GM12878 (cell line): ENCODE measurements at regions not wholly inside any gene's neighbourhood (a gene's known extent, or its start where the extent isn't known, plus 50 kb on each side); places are given as distances from the start of the nearest gene placed in this dataset.

ENCODE experiments used
- ATAC-seq: fragments of 200-7000 bp; cut with Tn5 transposase; 3 replicates; pipeline ENCODE4 v1.9.1; 2020; ENCODE audit warnings: mild to moderate bottlenecking, moderate library complexity
- BruUV-seq: library from RNA; stranded (reverse); fragments of 400-500 nt; replicated peaks from 2 replicates; lab custom pipeline; 2021; lab: Mats Ljungman, UMichigan
- CTCF ChIA-PET: fragments of 300-600 bp; sonication (Branson Sonifier 250); formaldehyde crosslinking; extraction: SDS; loops from one replicate; lab custom pipeline; 2021; ENCODE audit warnings: inconsistent platforms; lab: Yijun Ruan, JAX
- POLR2A ChIA-PET: fragments of 350-600 bp; formaldehyde crosslinking; extraction: SDS; loops from one replicate; lab custom pipeline; 2021; ENCODE audit warnings: inconsistent platforms; lab: Charles Lee
- RAD21 ChIA-PET: fragments of 300-600 bp; sonication (Branson Sonifier 250); formaldehyde crosslinking; loops from one replicate; lab custom pipeline; 2023; ENCODE audit warnings: antibody characterized with exemption; ENCODE audit not compliant: unreplicated experiment; lab: Charles Lee
- SMC1A ChIA-PET: fragments of 300-600 bp; sonication (Branson Sonifier 250); formaldehyde crosslinking; loops from one replicate; lab custom pipeline; 2023; ENCODE audit not compliant: unreplicated experiment, uncharacterized antibody; lab: Charles Lee
- DNase-seq: peaks from one replicate; pipeline ENCODE4 v3.0.0-alpha.2; 2011; ENCODE audit warnings: low read depth, low spot score
- FAIRE-seq: peaks from 3 replicates; lab custom pipeline; 2011; peaks lifted over from hg19 to GRCh38; lab: Jason Lieb, UNC
- H2AFZ ChIP-seq: 2 replicates; pipeline ENCODE4 v1.6.0; 2011; ENCODE audit warnings: low read depth, low read length, control low read depth; ENCODE audit not compliant: control insufficient read depth
- H3K27ac ChIP-seq: 2 replicates; pipeline ENCODE4 v1.5.1; 2011; ENCODE audit warnings: control low read depth; ENCODE audit not compliant: control insufficient read depth, insufficient read depth
- H3K27me3 ChIP-seq, 2 experiments: replicated peaks in 1 of 2; 2 replicates each; pipeline versions ENCODE4 v1.6.0 to v1.6.1; 2011; ENCODE audit warnings: low read length in 1 of 2; ENCODE audit not compliant: control insufficient read depth in 2 of 2, insufficient read depth in 2 of 2
- H3K36me3 ChIP-seq, 2 experiments: 2 replicates each; pipeline ENCODE4 v1.5.1; 2011; ENCODE audit warnings: low read length in 1 of 2; ENCODE audit not compliant: control insufficient read depth in 2 of 2, insufficient read depth in 2 of 2
- H3K4me1 ChIP-seq: 2 replicates; pipeline ENCODE4 v1.6.1; 2011; ENCODE audit warnings: mild to moderate bottlenecking, low read length, moderate library complexity, mixed read lengths; ENCODE audit not compliant: control insufficient read depth, insufficient read depth
- H3K4me2 ChIP-seq: 2 replicates; pipeline ENCODE4 v1.6.0; 2011; ENCODE audit warnings: control low read depth; ENCODE audit not compliant: control insufficient read depth, insufficient read depth
- H3K4me3 ChIP-seq: fragments of 200-600 bp; sonication (generic); 2 replicates; pipeline ENCODE4 v1.5.1; 2016
- H3K79me2 ChIP-seq: 2 replicates; pipeline ENCODE4 v1.6.0; 2011; ENCODE audit warnings: low read length; ENCODE audit not compliant: control insufficient read depth, insufficient read depth
- H3K9ac ChIP-seq: 2 replicates; pipeline ENCODE4 v1.8.0; 2011; ENCODE audit warnings: low read length, control low read depth, mixed read lengths; ENCODE audit not compliant: control insufficient read depth, insufficient read depth
- H3K9me3 ChIP-seq: replicated peaks from 3 replicates; pipeline ENCODE4 v1.5.1; 2011; ENCODE audit warnings: mild to moderate bottlenecking, low read length; ENCODE audit not compliant: control insufficient read depth, insufficient read depth
- H4K20me1 ChIP-seq: 2 replicates; pipeline ENCODE4 v1.6.0; 2011; ENCODE audit not compliant: control insufficient read depth, insufficient read depth
- BHLHE40 ChIP-seq, 2 experiments: fragments of 450-650 bp in 1 of 2; IDR thresholded peaks; 2 replicates each; pipeline ENCODE4 v1.6.1; 2011 to 2017; ENCODE audit warnings: low read depth in 2 of 2, borderline replicate concordance in 1 of 2, improper control_type of control experiment in 1 of 2, low read length in 1 of 2, mild to moderate bottlenecking in 1 of 2
- CBX3 ChIP-seq: fragments of 200-600 bp; sonication (generic); IDR thresholded peaks from 2 replicates; pipeline ENCODE4 v1.6.1; 2016; ENCODE audit warnings: low read depth, borderline replicate concordance
- CEBPB ChIP-seq, 2 experiments: fragments of 150-350 bp in 1 of 2; IDR thresholded peaks; 2 replicates each; pipeline ENCODE4 v1.6.1; 2012 to 2014; ENCODE audit warnings: low read depth in 2 of 2, low read length in 2 of 2, borderline replicate concordance in 1 of 2, inconsistent platforms in 1 of 2
- CHD2 ChIP-seq: IDR thresholded peaks from 2 replicates; pipeline ENCODE4 v1.6.1; 2011; ENCODE audit warnings: low read depth, low read length, improper control_type of control experiment, borderline replicate concordance
- FOXK2 ChIP-seq: fragments of 450-650 bp; IDR thresholded peaks from 2 replicates; pipeline ENCODE4 v1.6.1; 2017; ENCODE audit warnings: mild to moderate bottlenecking, moderate library complexity
- GATAD2B ChIP-seq: fragments of 450-650 bp; conservative IDR thresholded peaks from 2 replicates; pipeline ENCODE4 v1.6.1; 2017; ENCODE audit warnings: low read depth, mild to moderate bottlenecking, moderate library complexity
- MTA2 ChIP-seq: fragments of 450-650 bp; IDR thresholded peaks from 2 replicates; pipeline ENCODE4 v1.6.1; 2016; ENCODE audit warnings: low read depth, mild to moderate bottlenecking, moderate library complexity
- WGBS: methylation state at CpG from one replicate; pipeline ENCODE4 v1.1.6; 2016; ENCODE audit warnings: low lambda C conversion rate; ENCODE audit not compliant: insufficient replicate concordance, insufficient coverage; ENCODE audit errors: missing lambda C conversion rate; 5-methylcytosine and 5-hydroxymethylcytosine counted together
- in situ Hi-C: fragments of 300-500 bp; cut with MboI; formaldehyde crosslinking; loops from 9 replicates; pipeline ENCODE4 v1.14.3; 2018; ENCODE audit warnings: mixed read lengths
- intact Hi-C: fragments of 100-400 bp; cut with micrococcal nuclease; formaldehyde crosslinking; loops from one replicate; pipeline ENCODE4 v1.14.2; 2022; ENCODE audit not compliant: unreplicated experiment
- TF ChIP-seq, protein P1 (sequence below): fragments of 450-650 bp; formaldehyde crosslinking; IDR thresholded peaks from 2 replicates; pipeline ENCODE4 v1.4.0; 2020; ENCODE audit warnings: mild to moderate bottlenecking, moderate library complexity
- TF ChIP-seq, protein P2 (sequence below): fragments of 450-650 bp; IDR thresholded peaks from 2 replicates; pipeline ENCODE4 v1.6.1; 2017; ENCODE audit warnings: mild to moderate bottlenecking, moderate library complexity
- TF ChIP-seq, protein P3 (sequence below): fragments of 450-650 bp; IDR thresholded peaks from 2 replicates; pipeline ENCODE4 v1.6.1; 2017; ENCODE audit warnings: antibody characterized with exemption, mild to moderate bottlenecking, moderate library complexity
- TF ChIP-seq, protein P4 (sequence below): fragments of 450-650 bp; conservative IDR thresholded peaks from 2 replicates; pipeline ENCODE4 v1.6.1; 2017; ENCODE audit warnings: mild to moderate bottlenecking, moderate library complexity

DNA sequence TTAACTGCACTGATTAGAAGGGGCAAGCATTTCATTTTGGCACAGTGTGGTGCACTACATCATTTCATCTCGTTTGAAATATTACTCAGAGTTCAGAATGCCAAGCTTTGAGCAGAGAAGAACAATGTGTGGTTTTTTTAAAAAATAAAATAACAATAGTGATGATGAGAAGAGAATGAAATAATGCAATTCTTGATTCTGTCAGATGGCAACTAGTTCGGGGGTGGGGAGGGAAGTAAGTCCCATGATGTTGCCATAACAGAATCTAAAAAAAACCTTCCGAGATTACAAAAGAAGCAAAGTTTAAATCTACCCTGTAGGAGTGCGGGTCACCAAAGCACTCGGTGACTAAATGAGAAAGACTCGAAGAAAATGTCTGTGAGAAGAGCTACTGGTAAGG lies 490.4 kb downstream of the NR4A2 start:
- H3K9me3 ChIP-seq = no peaks in the 10 kb centered on the region
- intact Hi-C loops = no loop called here
- ChIA-PET CTCF (no interaction called here), POLR2A (no interaction called here), RAD21 (interaction anchor here (1.3 kb wide), 1 partner anchor 65 kb away, joined by 3 read pairs; no protein-coding TSS in a partner anchor), SMC1A (interaction anchor here (0.7 to 1.8 kb wide), 4 partner anchors 8 to 1045 kb away, joined by 3 to 5 read pairs (median 4); no protein-coding TSS in a partner anchor)
- H3K9ac ChIP-seq = no peak overlapping the region
- BruUV-seq = no TSS peak
- no peak overlapping the region for H2AFZ ChIP-seq
- no peak overlapping the region for H3K27ac ChIP-seq
- H3K27me3 ChIP-seq = no peaks in the 10 kb centered on the region; a peak in 1 of 4 replicates
- no peak for DNase-seq
- H3K36me3 ChIP-seq = no peaks in the 10 kb centered on the region
- no peak for ATAC-seq
- in situ Hi-C loops = no loop called here
- no peaks in the 10 kb centered on the region for H3K79me2 ChIP-seq
- H3K4me2 ChIP-seq = no peak overlapping the region
- WGBS = 12% methylated on average over 6 of the region's 6 CpGs
- H4K20me1 ChIP-seq = no peaks in the 10 kb centered on the region
- no peak for FAIRE-seq
- H3K4me3 ChIP-seq = no peak overlapping the region
- H3K4me1 ChIP-seq = no peaks in the 10 kb centered on the region
- TF ChIP-seq, protein P1, sequence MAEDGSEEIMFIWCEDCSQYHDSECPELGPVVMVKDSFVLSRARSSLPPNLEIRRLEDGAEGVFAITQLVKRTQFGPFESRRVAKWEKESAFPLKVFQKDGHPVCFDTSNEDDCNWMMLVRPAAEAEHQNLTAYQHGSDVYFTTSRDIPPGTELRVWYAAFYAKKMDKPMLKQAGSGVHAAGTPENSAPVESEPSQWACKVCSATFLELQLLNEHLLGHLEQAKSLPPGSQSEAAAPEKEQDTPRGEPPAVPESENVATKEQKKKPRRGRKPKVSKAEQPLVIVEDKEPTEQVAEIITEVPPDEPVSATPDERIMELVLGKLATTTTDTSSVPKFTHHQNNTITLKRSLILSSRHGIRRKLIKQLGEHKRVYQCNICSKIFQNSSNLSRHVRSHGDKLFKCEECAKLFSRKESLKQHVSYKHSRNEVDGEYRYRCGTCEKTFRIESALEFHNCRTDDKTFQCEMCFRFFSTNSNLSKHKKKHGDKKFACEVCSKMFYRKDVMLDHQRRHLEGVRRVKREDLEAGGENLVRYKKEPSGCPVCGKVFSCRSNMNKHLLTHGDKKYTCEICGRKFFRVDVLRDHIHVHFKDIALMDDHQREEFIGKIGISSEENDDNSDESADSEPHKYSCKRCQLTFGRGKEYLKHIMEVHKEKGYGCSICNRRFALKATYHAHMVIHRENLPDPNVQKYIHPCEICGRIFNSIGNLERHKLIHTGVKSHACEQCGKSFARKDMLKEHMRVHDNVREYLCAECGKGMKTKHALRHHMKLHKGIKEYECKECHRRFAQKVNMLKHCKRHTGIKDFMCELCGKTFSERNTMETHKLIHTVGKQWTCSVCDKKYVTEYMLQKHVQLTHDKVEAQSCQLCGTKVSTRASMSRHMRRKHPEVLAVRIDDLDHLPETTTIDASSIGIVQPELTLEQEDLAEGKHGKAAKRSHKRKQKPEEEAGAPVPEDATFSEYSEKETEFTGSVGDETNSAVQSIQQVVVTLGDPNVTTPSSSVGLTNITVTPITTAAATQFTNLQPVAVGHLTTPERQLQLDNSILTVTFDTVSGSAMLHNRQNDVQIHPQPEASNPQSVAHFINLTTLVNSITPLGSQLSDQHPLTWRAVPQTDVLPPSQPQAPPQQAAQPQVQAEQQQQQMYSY (CRISPR knock-in tag) = no peak
- TF ChIP-seq CEBPB (IDR thresholded peaks at IDR 0.05; ENCODE audit: borderline replicate concordance in 1 of 2, low read depth in 2 of 2, low read length in 2 of 2) = no peak
- TF ChIP-seq CHD2 = no peak
- TF ChIP-seq BHLHE40 (IDR thresholded peaks at IDR 0.05; ENCODE audit: borderline replicate concordance in 1 of 2, low read depth in 2 of 2, low read length in 1 of 2) = no peak
- TF ChIP-seq, protein P2, sequence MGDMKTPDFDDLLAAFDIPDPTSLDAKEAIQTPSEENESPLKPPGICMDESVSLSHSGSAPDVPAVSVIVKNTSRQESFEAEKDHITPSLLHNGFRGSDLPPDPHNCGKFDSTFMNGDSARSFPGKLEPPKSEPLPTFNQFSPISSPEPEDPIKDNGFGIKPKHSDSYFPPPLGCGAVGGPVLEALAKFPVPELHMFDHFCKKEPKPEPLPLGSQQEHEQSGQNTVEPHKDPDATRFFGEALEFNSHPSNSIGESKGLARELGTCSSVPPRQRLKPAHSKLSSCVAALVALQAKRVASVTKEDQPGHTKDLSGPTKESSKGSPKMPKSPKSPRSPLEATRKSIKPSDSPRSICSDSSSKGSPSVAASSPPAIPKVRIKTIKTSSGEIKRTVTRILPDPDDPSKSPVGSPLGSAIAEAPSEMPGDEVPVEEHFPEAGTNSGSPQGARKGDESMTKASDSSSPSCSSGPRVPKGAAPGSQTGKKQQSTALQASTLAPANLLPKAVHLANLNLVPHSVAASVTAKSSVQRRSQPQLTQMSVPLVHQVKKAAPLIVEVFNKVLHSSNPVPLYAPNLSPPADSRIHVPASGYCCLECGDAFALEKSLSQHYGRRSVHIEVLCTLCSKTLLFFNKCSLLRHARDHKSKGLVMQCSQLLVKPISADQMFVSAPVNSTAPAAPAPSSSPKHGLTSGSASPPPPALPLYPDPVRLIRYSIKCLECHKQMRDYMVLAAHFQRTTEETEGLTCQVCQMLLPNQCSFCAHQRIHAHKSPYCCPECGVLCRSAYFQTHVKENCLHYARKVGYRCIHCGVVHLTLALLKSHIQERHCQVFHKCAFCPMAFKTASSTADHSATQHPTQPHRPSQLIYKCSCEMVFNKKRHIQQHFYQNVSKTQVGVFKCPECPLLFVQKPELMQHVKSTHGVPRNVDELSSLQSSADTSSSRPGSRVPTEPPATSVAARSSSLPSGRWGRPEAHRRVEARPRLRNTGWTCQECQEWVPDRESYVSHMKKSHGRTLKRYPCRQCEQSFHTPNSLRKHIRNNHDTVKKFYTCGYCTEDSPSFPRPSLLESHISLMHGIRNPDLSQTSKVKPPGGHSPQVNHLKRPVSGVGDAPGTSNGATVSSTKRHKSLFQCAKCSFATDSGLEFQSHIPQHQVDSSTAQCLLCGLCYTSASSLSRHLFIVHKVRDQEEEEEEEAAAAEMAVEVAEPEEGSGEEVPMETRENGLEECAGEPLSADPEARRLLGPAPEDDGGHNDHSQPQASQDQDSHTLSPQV = no peak
- TF ChIP-seq, protein P3, sequence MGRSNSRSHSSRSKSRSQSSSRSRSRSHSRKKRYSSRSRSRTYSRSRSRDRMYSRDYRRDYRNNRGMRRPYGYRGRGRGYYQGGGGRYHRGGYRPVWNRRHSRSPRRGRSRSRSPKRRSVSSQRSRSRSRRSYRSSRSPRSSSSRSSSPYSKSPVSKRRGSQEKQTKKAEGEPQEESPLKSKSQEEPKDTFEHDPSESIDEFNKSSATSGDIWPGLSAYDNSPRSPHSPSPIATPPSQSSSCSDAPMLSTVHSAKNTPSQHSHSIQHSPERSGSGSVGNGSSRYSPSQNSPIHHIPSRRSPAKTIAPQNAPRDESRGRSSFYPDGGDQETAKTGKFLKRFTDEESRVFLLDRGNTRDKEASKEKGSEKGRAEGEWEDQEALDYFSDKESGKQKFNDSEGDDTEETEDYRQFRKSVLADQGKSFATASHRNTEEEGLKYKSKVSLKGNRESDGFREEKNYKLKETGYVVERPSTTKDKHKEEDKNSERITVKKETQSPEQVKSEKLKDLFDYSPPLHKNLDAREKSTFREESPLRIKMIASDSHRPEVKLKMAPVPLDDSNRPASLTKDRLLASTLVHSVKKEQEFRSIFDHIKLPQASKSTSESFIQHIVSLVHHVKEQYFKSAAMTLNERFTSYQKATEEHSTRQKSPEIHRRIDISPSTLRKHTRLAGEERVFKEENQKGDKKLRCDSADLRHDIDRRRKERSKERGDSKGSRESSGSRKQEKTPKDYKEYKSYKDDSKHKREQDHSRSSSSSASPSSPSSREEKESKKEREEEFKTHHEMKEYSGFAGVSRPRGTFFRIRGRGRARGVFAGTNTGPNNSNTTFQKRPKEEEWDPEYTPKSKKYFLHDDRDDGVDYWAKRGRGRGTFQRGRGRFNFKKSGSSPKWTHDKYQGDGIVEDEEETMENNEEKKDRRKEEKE = no peak
- no peak for TF ChIP-seq CBX3
- TF ChIP-seq, protein P4, sequence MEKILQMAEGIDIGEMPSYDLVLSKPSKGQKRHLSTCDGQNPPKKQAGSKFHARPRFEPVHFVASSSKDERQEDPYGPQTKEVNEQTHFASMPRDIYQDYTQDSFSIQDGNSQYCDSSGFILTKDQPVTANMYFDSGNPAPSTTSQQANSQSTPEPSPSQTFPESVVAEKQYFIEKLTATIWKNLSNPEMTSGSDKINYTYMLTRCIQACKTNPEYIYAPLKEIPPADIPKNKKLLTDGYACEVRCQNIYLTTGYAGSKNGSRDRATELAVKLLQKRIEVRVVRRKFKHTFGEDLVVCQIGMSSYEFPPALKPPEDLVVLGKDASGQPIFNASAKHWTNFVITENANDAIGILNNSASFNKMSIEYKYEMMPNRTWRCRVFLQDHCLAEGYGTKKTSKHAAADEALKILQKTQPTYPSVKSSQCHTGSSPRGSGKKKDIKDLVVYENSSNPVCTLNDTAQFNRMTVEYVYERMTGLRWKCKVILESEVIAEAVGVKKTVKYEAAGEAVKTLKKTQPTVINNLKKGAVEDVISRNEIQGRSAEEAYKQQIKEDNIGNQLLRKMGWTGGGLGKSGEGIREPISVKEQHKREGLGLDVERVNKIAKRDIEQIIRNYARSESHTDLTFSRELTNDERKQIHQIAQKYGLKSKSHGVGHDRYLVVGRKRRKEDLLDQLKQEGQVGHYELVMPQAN = no peak
- TF ChIP-seq MTA2 = no peak
- TF ChIP-seq FOXK2 = no peak
- no peak for TF ChIP-seq GATAD2B
